ENCODE measurements at regions not wholly inside any gene's neighbourhood (a gene's known extent, or its start where the extent isn't known, plus 50 kb on each side); places are given as distances from the start of the nearest gene placed in this dataset.

GRCh38 chr13:68995972-68996667, 1111.5 kb upstream of the ATXN8OS start:
- H3K4me3 ChIP-seq, result no peak overlapping the region
- 63 to 71% (median 63%) methylated on average over 3 of the region's 3 CpGs for WGBS, 5 donors
- no peak for DNase-seq
- peaks cover 0 to 22% (median 10%) of the 10 kb centered on the region in 8 donors for H3K9me3 ChIP-seq
- no peak overlapping the region for H3K27ac ChIP-seq
- H3K4me1 ChIP-seq, result no peaks in the 10 kb centered on the region
- H3K36me3 ChIP-seq, result no peaks in the 10 kb centered on the region
- intact Hi-C loops (cut with DNase I; ENCODE audit: low total_unique reads), result no loop called here
- no peaks in the 10 kb centered on the region for H3K27me3 ChIP-seq (replicated peaks in 1 of 7)
- TF ChIP-seq POLR2A (IDR thresholded peaks at IDR 0.05) (no peak), CTCF (IDR thresholded peaks at IDR 0.05 in 8 of 11, conservative IDR thresholded peaks at IDR 0.05 in 3 of 11) (no peak), POLR2AphosphoS5 (IDR thresholded peaks at IDR 0.05) (no peak)

GRCh38 chr13:68993154-68993553, 1114.5 kb upstream of the ATXN8OS start:
- Histone ChIP-seq H3K36me3 (no peaks in the 10 kb centered on the region), H3K4me1 (no peaks in the 10 kb centered on the region), H3K9me3 (peaks cover 0 to 5% (median 0%) of the 10 kb centered on the region in 8 donors), H3K4me3 (no peak overlapping the region), H3K27ac (no peak overlapping the region), H3K27me3 (replicated peaks in 1 of 7) (no peaks in the 10 kb centered on the region)
- 77 to 93% (median 85%) methylated on average over 3 of the region's 3 CpGs for WGBS, 5 donors
- TF ChIP-seq POLR2AphosphoS5 (IDR thresholded peaks at IDR 0.05) (no peak), CTCF (IDR thresholded peaks at IDR 0.05 in 8 of 11, conservative IDR thresholded peaks at IDR 0.05 in 3 of 11) (no peak)
- no peak for DNase-seq
- intact Hi-C loops (cut with DNase I; ENCODE audit: low total_unique reads), result no loop called here

GRCh38 chr13:68988176-68988575, 1119.5 kb upstream of the ATXN8OS start:
- intact Hi-C loops (cut with DNase I; ENCODE audit: low total_unique reads), result no loop called here
- Histone ChIP-seq H3K27ac (no peak overlapping the region), H3K36me3 (no peaks in the 10 kb centered on the region), H3K4me3 (no peak overlapping the region), H3K4me1 (no peaks in the 10 kb centered on the region), H3K27me3 (replicated peaks in 1 of 7) (no peaks in the 10 kb centered on the region), H3K9me3 (peaks cover 0 to 29% (median 12%) of the 10 kb centered on the region in 8 donors)
- TF ChIP-seq POLR2AphosphoS5 (IDR thresholded peaks at IDR 0.05) (no peak), CTCF (IDR thresholded peaks at IDR 0.05 in 8 of 11, conservative IDR thresholded peaks at IDR 0.05 in 3 of 11) (no peak), POLR2A (IDR thresholded peaks at IDR 0.05) (no peak)
- 84 to 91% (median 87%) methylated on average over 11 of the region's 11 CpGs for WGBS, 5 donors
- DNase-seq, result peak; percentile 62

GRCh38 chr13:68987585-68987984, 1120.0 kb upstream of the ATXN8OS start:
- Histone ChIP-seq H3K9me3 (peaks cover 0 to 33% (median 16%) of the 10 kb centered on the region in 8 donors), H3K4me3 (no peak overlapping the region), H3K36me3 (no peaks in the 10 kb centered on the region), H3K27ac (no peak overlapping the region), H3K4me1 (no peaks in the 10 kb centered on the region), H3K27me3 (replicated peaks in 1 of 7) (no peaks in the 10 kb centered on the region)
- intact Hi-C loops (cut with DNase I; ENCODE audit: low total_unique reads), result no loop called here
- WGBS, 5 donors, result 90 to 96% (median 92%) methylated on average over 13 of the region's 13 CpGs
- TF ChIP-seq POLR2A (IDR thresholded peaks at IDR 0.05) (no peak), POLR2AphosphoS5 (IDR thresholded peaks at IDR 0.05) (no peak), CTCF (IDR thresholded peaks at IDR 0.05 in 8 of 11, conservative IDR thresholded peaks at IDR 0.05 in 3 of 11) (no peak)
- DNase-seq, result peak; percentile 27

Measured in spleen (tissue), 11 donors.